ENCODE measurements at regions not wholly inside any gene's neighbourhood (a gene's known extent, or its start where the extent isn't known, plus 50 kb on each side); places are given as distances from the start of the nearest gene placed in this dataset.

GRCh38 chr12:115215544-115215943, 531.6 kb upstream of the TBX3 start:
- no peak for DNase-seq (ENCODE audit: low read depth)

GRCh38 chr12:115213538-115214016, 529.6 kb upstream of the TBX3 start:
- no peak for DNase-seq (ENCODE audit: low read depth)

- no peak for DNase-seq (ENCODE audit: low read depth)
Observed at GRCh38 chr12:115213118-115213517, 529.1 kb upstream of the TBX3 start.

- no peak for DNase-seq (ENCODE audit: low read depth)
Observed at GRCh38 chr12:115212356-115212755, 528.4 kb upstream of the TBX3 start.

- no peak for DNase-seq (ENCODE audit: low read depth)
Observed at GRCh38 chr12:115210533-115211252, 526.7 kb upstream of the TBX3 start.

GRCh38 chr12:115209230-115209629, 525.3 kb upstream of the TBX3 start:
- no peak for DNase-seq (ENCODE audit: low read depth)

GRCh38 chr12:115208098-115208497, 524.1 kb upstream of the TBX3 start:
- no peak for DNase-seq (ENCODE audit: low read depth)

- no peak for DNase-seq (ENCODE audit: low read depth)
Observed at GRCh38 chr12:115207216-115207915, 523.4 kb upstream of the TBX3 start.

GRCh38 chr12:115206801-115207200, 522.8 kb upstream of the TBX3 start:
- no peak for DNase-seq (ENCODE audit: low read depth)

GRCh38 chr12:115205755-115206308, 521.9 kb upstream of the TBX3 start:
- no peak for DNase-seq (ENCODE audit: low read depth)

GRCh38 chr12:115204957-115205754, 521.2 kb upstream of the TBX3 start:
- DNase-seq (ENCODE audit: low read depth) = peak; percentile 78

GRCh38 chr12:115203701-115204100, 519.7 kb upstream of the TBX3 start:
- peak; percentile 67 for DNase-seq (ENCODE audit: low read depth)

GRCh38 chr12:115201966-115202365, 518.0 kb upstream of the TBX3 start:
- DNase-seq (ENCODE audit: low read depth) = peak; percentile 54

GRCh38 chr12:115199831-115200230, 515.9 kb upstream of the TBX3 start:
- DNase-seq (ENCODE audit: low read depth) = peak; percentile 78

- DNase-seq (ENCODE audit: low read depth) = no peak
Observed at GRCh38 chr12:115194857-115195256, 510.9 kb upstream of the TBX3 start.

GRCh38 chr12:115194448-115194847, 510.5 kb upstream of the TBX3 start:
- DNase-seq (ENCODE audit: low read depth) = no peak

GRCh38 chr12:115191342-115191741, 507.4 kb upstream of the TBX3 start:
- no peak for DNase-seq (ENCODE audit: low read depth)

- no peak for DNase-seq (ENCODE audit: low read depth)
Observed at GRCh38 chr12:115190010-115190770, 506.2 kb upstream of the TBX3 start.

GRCh38 chr12:115185506-115185905, 501.5 kb upstream of the TBX3 start:
- DNase-seq (ENCODE audit: low read depth) = peak; percentile 16

GRCh38 chr12:115183752-115184151, 499.8 kb upstream of the TBX3 start:
- no peak for DNase-seq (ENCODE audit: low read depth)

- no peak for DNase-seq (ENCODE audit: low read depth)
Observed at GRCh38 chr12:115177899-115178298, 493.9 kb upstream of the TBX3 start.

All from iris pigment epithelial cell (primary cell).